ENCODE measurements at regions not wholly inside any gene's neighbourhood (a gene's known extent, or its start where the extent isn't known, plus 50 kb on each side); places are given as distances from the start of the nearest gene placed in this dataset.

DNA sequence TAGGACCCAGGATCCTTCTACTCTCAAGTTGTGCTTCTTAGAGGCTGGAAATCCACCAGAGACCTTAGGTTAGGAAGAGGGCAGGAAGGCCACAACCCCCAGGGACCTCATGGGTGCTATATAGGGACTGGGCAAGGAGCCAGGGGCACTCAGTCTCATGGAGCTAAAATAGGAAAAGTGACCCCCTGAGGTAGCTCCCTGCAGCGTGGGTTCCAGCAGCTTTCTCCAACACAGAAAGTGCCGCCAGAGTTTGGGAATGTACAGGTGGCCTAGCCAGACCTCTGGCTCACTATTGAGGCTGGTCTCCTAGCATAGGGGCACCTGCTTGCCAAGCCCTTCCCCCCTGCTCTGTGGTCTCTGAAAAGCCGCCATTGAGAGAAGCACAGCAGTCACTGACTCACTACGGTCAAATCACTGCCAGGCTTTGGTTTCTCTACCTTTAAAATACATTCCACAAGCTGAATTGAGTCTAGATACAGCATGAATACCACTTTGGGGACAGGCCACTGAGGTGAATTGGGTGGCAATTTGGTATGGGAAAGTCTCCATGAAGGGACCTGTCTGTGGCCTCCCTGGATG, 333.2 kb upstream of the PODXL start:
- no peaks in the 10 kb centered on the region for H3K36me3 ChIP-seq
- no peaks in the 10 kb centered on the region for H3K9me3 ChIP-seq
- TF ChIP-seq, protein P1, sequence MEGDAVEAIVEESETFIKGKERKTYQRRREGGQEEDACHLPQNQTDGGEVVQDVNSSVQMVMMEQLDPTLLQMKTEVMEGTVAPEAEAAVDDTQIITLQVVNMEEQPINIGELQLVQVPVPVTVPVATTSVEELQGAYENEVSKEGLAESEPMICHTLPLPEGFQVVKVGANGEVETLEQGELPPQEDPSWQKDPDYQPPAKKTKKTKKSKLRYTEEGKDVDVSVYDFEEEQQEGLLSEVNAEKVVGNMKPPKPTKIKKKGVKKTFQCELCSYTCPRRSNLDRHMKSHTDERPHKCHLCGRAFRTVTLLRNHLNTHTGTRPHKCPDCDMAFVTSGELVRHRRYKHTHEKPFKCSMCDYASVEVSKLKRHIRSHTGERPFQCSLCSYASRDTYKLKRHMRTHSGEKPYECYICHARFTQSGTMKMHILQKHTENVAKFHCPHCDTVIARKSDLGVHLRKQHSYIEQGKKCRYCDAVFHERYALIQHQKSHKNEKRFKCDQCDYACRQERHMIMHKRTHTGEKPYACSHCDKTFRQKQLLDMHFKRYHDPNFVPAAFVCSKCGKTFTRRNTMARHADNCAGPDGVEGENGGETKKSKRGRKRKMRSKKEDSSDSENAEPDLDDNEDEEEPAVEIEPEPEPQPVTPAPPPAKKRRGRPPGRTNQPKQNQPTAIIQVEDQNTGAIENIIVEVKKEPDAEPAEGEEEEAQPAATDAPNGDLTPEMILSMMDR (IDR thresholded peaks at IDR 0.05) = no peak
- H3K27me3 ChIP-seq = no peaks in the 10 kb centered on the region
- H3K27ac ChIP-seq = no peak overlapping the region
- H3K4me3 ChIP-seq = no peak overlapping the region
- no peak for DNase-seq (ENCODE audit: low spot score in 2 of 2)
- intact Hi-C loops (cut with DNase I) = no loop called here
- no peaks in the 10 kb centered on the region for H3K4me1 ChIP-seq

DNA sequence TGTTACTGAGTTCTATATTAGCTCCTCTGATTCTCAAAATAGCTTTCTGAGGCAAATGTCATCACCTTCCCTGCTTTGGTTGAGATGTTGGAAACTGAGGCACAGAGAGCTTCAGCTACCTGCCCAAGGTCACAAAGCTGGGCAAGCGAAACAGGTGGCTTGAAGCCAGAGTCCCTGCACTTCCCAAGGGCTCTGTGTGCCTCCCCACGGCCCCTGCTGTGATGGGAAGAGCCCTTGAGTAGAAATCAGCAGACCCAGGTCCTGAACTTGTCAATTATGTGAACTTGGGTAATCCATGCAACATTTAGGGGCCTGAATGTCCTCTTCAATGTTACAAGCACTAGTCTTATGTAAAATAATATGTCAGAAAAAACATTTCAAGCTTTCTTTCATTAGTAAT, 327.3 kb upstream of the PODXL start:
- no peak overlapping the region for H3K27ac ChIP-seq
- no peak overlapping the region for H3K4me3 ChIP-seq
- no peaks in the 10 kb centered on the region for H3K27me3 ChIP-seq
- no peak for DNase-seq (ENCODE audit: low spot score in 2 of 2)
- TF ChIP-seq, protein P1 (IDR thresholded peaks at IDR 0.05) = no peak
- no peaks in the 10 kb centered on the region for H3K4me1 ChIP-seq
- H3K9me3 ChIP-seq = no peaks in the 10 kb centered on the region
- H3K36me3 ChIP-seq = no peaks in the 10 kb centered on the region
- intact Hi-C loops (cut with DNase I) = no loop called here

DNA sequence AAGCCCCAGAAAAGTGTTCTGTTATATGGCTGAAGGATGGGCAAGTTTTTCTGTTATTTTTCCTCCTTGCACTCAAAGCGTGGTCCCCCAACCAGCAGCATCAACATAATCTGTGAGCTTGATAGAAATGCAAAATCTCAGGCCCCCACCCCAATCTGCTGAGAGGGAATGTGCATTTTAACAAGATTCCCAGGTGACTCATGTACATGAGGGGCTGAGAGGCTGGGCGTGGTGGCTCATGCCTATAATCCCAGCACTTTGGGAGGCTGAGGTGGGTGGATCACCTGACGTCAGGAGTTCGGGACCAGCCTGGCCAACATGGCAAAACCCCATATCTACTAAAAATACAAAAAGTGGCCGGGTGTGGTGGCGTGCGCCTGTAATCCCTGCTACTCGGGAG, 326.8 kb upstream of the PODXL start:
- no peak for DNase-seq (ENCODE audit: low spot score in 2 of 2)
- TF ChIP-seq, protein P1 (IDR thresholded peaks at IDR 0.05) = no peak
- Histone ChIP-seq H3K9me3 (no peaks in the 10 kb centered on the region), H3K27ac (no peak overlapping the region), H3K27me3 (no peaks in the 10 kb centered on the region), H3K36me3 (no peaks in the 10 kb centered on the region), H3K4me1 (no peaks in the 10 kb centered on the region), H3K4me3 (no peak overlapping the region)
- intact Hi-C loops (cut with DNase I) = no loop called here

DNA sequence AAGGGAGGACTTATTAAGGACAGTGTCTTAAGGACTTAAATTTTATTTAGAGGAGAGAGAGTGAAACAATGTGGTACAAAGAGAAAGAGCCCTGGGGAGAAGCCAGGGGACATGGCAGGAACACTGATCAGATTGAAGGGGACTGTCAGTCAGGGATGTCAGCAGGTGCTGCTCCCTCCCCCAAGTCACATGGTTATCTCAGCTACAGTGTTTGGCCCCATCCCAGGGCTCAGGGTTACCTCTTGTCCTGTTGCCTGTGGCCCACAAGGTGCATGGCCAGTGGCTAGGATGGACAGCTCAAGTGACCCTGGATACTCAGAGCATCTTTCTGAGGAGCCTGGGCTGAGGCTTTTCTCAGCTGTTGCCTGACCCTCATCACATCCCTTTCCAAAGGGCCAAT, 325.9 kb upstream of the PODXL start:
- intact Hi-C loops (cut with DNase I) = no loop called here
- TF ChIP-seq, protein P1 (IDR thresholded peaks at IDR 0.05) = no peak
- Histone ChIP-seq H3K36me3 (no peaks in the 10 kb centered on the region), H3K27me3 (no peaks in the 10 kb centered on the region), H3K4me3 (no peak overlapping the region), H3K27ac (no peak overlapping the region), H3K9me3 (no peaks in the 10 kb centered on the region), H3K4me1 (no peaks in the 10 kb centered on the region)
- no peak for DNase-seq (ENCODE audit: low spot score in 2 of 2)

GRCh38 chr7:131880078-131880477, 323.6 kb upstream of the PODXL start:
- Histone ChIP-seq H3K9me3 (no peaks in the 10 kb centered on the region), H3K27me3 (no peaks in the 10 kb centered on the region), H3K36me3 (no peaks in the 10 kb centered on the region), H3K27ac (no peak overlapping the region), H3K4me3 (no peak overlapping the region), H3K4me1 (no peaks in the 10 kb centered on the region)
- no peak for DNase-seq (ENCODE audit: low spot score in 2 of 2)
- intact Hi-C loops (cut with DNase I) = no loop called here
- TF ChIP-seq, protein P1 (IDR thresholded peaks at IDR 0.05) = no peak

DNA sequence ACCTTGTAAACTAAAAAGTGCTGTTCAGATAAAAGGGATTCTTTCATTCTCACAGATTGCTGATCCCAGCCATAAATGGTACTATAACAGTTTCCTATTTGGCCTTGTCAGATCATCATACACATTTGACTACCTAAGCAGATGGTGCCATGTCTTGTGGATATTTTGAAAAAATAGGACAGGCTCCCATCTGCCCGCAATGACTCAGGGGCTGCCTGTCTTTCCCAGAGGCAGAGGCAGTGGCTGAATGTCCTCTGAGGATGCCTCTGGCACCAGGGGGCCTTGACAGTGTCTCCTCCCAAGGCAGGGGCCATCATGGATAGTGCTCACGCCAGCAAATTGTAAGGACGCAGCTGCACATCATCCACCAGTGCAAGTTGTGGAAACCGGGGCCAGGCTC, 323.0 kb upstream of the PODXL start:
- no peak overlapping the region for H3K4me3 ChIP-seq

More for the DNA sequence above, 323.0 kb upstream of the PODXL start:
- Histone ChIP-seq H3K4me1 (no peaks in the 10 kb centered on the region), H3K36me3 (no peaks in the 10 kb centered on the region), H3K27me3 (no peaks in the 10 kb centered on the region), H3K27ac (no peak overlapping the region), H3K9me3 (no peaks in the 10 kb centered on the region)
- intact Hi-C loops (cut with DNase I) = no loop called here
- TF ChIP-seq, protein P1 (IDR thresholded peaks at IDR 0.05) = no peak
- DNase-seq (ENCODE audit: low spot score in 2 of 2) = no peak
